ENCODE measurements at regions not wholly inside any gene's neighbourhood (a gene's known extent, or its start where the extent isn't known, plus 50 kb on each side); places are given as distances from the start of the nearest gene placed in this dataset.

- TF ChIP-seq TAF1 (IDR thresholded peaks at IDR 0.05; ENCODE audit: low read depth, low read length) (no peak), POLR2AphosphoS5 (IDR thresholded peaks at IDR 0.05; ENCODE audit: low read depth, low read length) (no peak), SPI1 (IDR thresholded peaks at IDR 0.05; ENCODE audit: low read depth, low read length) (no peak), POLR2A (IDR thresholded peaks at IDR 0.05; ENCODE audit: low read depth, low read length) (no peak), PAX5 (IDR thresholded peaks at IDR 0.05; ENCODE audit: insufficient read depth, low read length, severe bottlenecking) (no peak), POU2F2 (IDR thresholded peaks at IDR 0.05; ENCODE audit: low read depth, low read length) (no peak)
- DNase-seq (ENCODE audit: insufficient read length, low spot score) (no peak), FAIRE-seq (no peak)
Observed at GRCh38 chr3:34696831-34697230, 898.4 kb downstream of the PDCD6IP start.

- FAIRE-seq (no peak), DNase-seq (ENCODE audit: insufficient read length, low spot score) (no peak)
- TF ChIP-seq POLR2AphosphoS5 (IDR thresholded peaks at IDR 0.05; ENCODE audit: low read depth, low read length), result no peak
- TF ChIP-seq PAX5 (IDR thresholded peaks at IDR 0.05; ENCODE audit: insufficient read depth, low read length, severe bottlenecking), result no peak
- no peak for TF ChIP-seq SPI1 (IDR thresholded peaks at IDR 0.05; ENCODE audit: low read depth, low read length)
- TF ChIP-seq POLR2A (IDR thresholded peaks at IDR 0.05; ENCODE audit: low read depth, low read length), result no peak
- TF ChIP-seq POU2F2 (IDR thresholded peaks at IDR 0.05; ENCODE audit: low read depth, low read length), result no peak
- TF ChIP-seq TAF1 (IDR thresholded peaks at IDR 0.05; ENCODE audit: low read depth, low read length), result no peak
Observed at GRCh38 chr3:34703053-34703452, 904.6 kb downstream of the PDCD6IP start.

- DNase-seq (ENCODE audit: insufficient read length, low spot score), result no peak
- TF ChIP-seq TAF1 (IDR thresholded peaks at IDR 0.05; ENCODE audit: low read depth, low read length), result no peak
- TF ChIP-seq POLR2AphosphoS5 (IDR thresholded peaks at IDR 0.05; ENCODE audit: low read depth, low read length), result no peak
- TF ChIP-seq SPI1 (IDR thresholded peaks at IDR 0.05; ENCODE audit: low read depth, low read length), result no peak
- no peak for TF ChIP-seq POU2F2 (IDR thresholded peaks at IDR 0.05; ENCODE audit: low read depth, low read length)
- no peak for TF ChIP-seq POLR2A (IDR thresholded peaks at IDR 0.05; ENCODE audit: low read depth, low read length)
- TF ChIP-seq PAX5 (IDR thresholded peaks at IDR 0.05; ENCODE audit: insufficient read depth, low read length, severe bottlenecking), result no peak
- no peak for FAIRE-seq
Observed at GRCh38 chr3:34724916-34725499, 914.3 kb upstream of the ARPP21 start.

GRCh38 chr3:34725774-34726173 lies 913.6 kb upstream of the ARPP21 start:
- no peak for DNase-seq (ENCODE audit: insufficient read length, low spot score)
- FAIRE-seq, result no peak

GRCh38 chr3:34727700-34728099 lies 911.6 kb upstream of the ARPP21 start:
- no peak for FAIRE-seq
- DNase-seq (ENCODE audit: insufficient read length, low spot score), result no peak
- TF ChIP-seq POLR2A (IDR thresholded peaks at IDR 0.05; ENCODE audit: low read depth, low read length), result no peak
- TF ChIP-seq POU2F2 (IDR thresholded peaks at IDR 0.05; ENCODE audit: low read depth, low read length), result no peak
- no peak for TF ChIP-seq TAF1 (IDR thresholded peaks at IDR 0.05; ENCODE audit: low read depth, low read length)
- TF ChIP-seq PAX5 (IDR thresholded peaks at IDR 0.05; ENCODE audit: insufficient read depth, low read length, severe bottlenecking), result no peak
- no peak for TF ChIP-seq POLR2AphosphoS5 (IDR thresholded peaks at IDR 0.05; ENCODE audit: low read depth, low read length)
- no peak for TF ChIP-seq SPI1 (IDR thresholded peaks at IDR 0.05; ENCODE audit: low read depth, low read length)

More at GRCh38 chr3:34725774-34726173, 913.6 kb upstream of the ARPP21 start:
- TF ChIP-seq POLR2A (IDR thresholded peaks at IDR 0.05; ENCODE audit: low read depth, low read length) (no peak), SPI1 (IDR thresholded peaks at IDR 0.05; ENCODE audit: low read depth, low read length) (no peak), PAX5 (IDR thresholded peaks at IDR 0.05; ENCODE audit: insufficient read depth, low read length, severe bottlenecking) (no peak), TAF1 (IDR thresholded peaks at IDR 0.05; ENCODE audit: low read depth, low read length) (no peak), POU2F2 (IDR thresholded peaks at IDR 0.05; ENCODE audit: low read depth, low read length) (no peak), POLR2AphosphoS5 (IDR thresholded peaks at IDR 0.05; ENCODE audit: low read depth, low read length) (no peak)

- no peak for TF ChIP-seq PAX5 (IDR thresholded peaks at IDR 0.05; ENCODE audit: insufficient read depth, low read length, severe bottlenecking)
- no peak for TF ChIP-seq SPI1 (IDR thresholded peaks at IDR 0.05; ENCODE audit: low read depth, low read length)
- DNase-seq (ENCODE audit: insufficient read length, low spot score), result no peak
- no peak for FAIRE-seq
Observed at GRCh38 chr3:34742151-34742550, 897.2 kb upstream of the ARPP21 start.

GRCh38 chr3:34758630-34759261 lies 880.6 kb upstream of the ARPP21 start:
- DNase-seq (ENCODE audit: insufficient read length, low spot score), result no peak
- no peak for TF ChIP-seq PAX5 (IDR thresholded peaks at IDR 0.05; ENCODE audit: insufficient read depth, low read length, severe bottlenecking)
- TF ChIP-seq POLR2A (IDR thresholded peaks at IDR 0.05; ENCODE audit: low read depth, low read length), result no peak
- TF ChIP-seq TAF1 (IDR thresholded peaks at IDR 0.05; ENCODE audit: low read depth, low read length), result no peak
- no peak for TF ChIP-seq POLR2AphosphoS5 (IDR thresholded peaks at IDR 0.05; ENCODE audit: low read depth, low read length)
- no peak for TF ChIP-seq POU2F2 (IDR thresholded peaks at IDR 0.05; ENCODE audit: low read depth, low read length)
- TF ChIP-seq SPI1 (IDR thresholded peaks at IDR 0.05; ENCODE audit: low read depth, low read length), result no peak
- no peak for FAIRE-seq

GRCh38 chr3:34777386-34777785 lies 861.9 kb upstream of the ARPP21 start:
- no peak for TF ChIP-seq POLR2AphosphoS5 (IDR thresholded peaks at IDR 0.05; ENCODE audit: low read depth, low read length)
- TF ChIP-seq POLR2A (IDR thresholded peaks at IDR 0.05; ENCODE audit: low read depth, low read length), result no peak
- TF ChIP-seq POU2F2 (IDR thresholded peaks at IDR 0.05; ENCODE audit: low read depth, low read length), result no peak
- no peak for TF ChIP-seq PAX5 (IDR thresholded peaks at IDR 0.05; ENCODE audit: insufficient read depth, low read length, severe bottlenecking)
- no peak for TF ChIP-seq SPI1 (IDR thresholded peaks at IDR 0.05; ENCODE audit: low read depth, low read length)
- no peak for TF ChIP-seq TAF1 (IDR thresholded peaks at IDR 0.05; ENCODE audit: low read depth, low read length)
- no peak for DNase-seq (ENCODE audit: insufficient read length, low spot score)
- FAIRE-seq, result no peak

GRCh38 chr3:34779092-34779491 lies 860.2 kb upstream of the ARPP21 start:
- FAIRE-seq (no peak), DNase-seq (ENCODE audit: insufficient read length, low spot score) (no peak)
- no peak for TF ChIP-seq SPI1 (IDR thresholded peaks at IDR 0.05; ENCODE audit: low read depth, low read length)
- no peak for TF ChIP-seq TAF1 (IDR thresholded peaks at IDR 0.05; ENCODE audit: low read depth, low read length)
- TF ChIP-seq POLR2AphosphoS5 (IDR thresholded peaks at IDR 0.05; ENCODE audit: low read depth, low read length), result no peak
- TF ChIP-seq POLR2A (IDR thresholded peaks at IDR 0.05; ENCODE audit: low read depth, low read length), result no peak
- TF ChIP-seq PAX5 (IDR thresholded peaks at IDR 0.05; ENCODE audit: insufficient read depth, low read length, severe bottlenecking), result no peak
- no peak for TF ChIP-seq POU2F2 (IDR thresholded peaks at IDR 0.05; ENCODE audit: low read depth, low read length)
